RKO (cell line): ENCODE measurements at regions not wholly inside any gene's neighbourhood (a gene's known extent, or its start where the extent isn't known, plus 50 kb on each side); places are given as distances from the start of the nearest gene placed in this dataset.
A peak's percentile ranks its signal among the peaks of the same experiment; 100 is the strongest.

Experiments used
- DNase-seq: peaks from one replicate; pipeline ENCODE4 v3.0.0-alpha.2; 2016; ENCODE audit warnings: low spot score

DNA sequence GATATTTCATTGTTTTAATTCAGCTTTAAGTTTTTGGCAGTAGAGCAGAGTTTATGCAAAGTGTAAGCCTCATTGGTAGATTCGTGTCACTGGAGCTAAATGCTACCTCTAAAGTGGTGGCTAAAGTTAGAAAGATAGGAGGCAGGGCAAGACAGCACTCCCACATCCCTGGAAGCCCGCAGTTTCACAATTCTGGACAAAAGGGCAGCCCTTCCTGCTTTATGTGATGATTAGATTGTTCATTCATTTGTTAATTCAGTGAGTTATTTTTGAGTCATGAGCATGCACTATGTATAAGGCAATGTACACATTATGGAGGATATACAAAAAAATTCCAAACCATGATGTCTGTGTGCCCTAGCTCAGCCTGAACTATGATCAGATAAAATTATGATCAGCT lies 52.1 kb upstream of the EIF3M start:
- DNase-seq, result no peak

DNA sequence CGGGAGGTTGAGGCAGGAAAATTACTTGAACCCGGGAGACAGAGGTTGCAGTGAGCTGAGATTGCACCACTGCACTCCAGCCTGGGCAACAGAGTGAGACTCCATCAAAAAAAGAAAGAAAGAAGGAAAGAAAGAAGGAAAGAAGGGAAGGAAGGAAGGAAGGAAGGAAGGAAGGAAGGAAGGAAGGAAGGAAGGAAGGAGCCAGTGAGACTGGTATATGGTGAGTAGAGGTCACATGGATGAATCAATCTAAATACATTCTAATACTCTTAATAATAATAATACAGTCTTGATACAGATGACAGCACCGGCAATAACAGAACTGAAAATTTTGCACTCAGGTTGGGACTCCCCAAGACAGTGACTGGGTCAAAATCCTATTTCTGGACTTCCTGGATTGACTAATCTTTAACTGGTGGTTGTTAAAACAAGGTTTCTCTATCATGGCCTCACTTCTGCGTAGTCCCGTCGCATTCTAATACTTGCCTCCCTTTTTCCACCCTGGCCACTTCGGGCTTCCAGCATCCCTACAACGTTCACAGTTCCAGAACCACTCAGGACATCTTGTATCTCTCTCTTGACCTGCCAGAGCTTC lies 53.5 kb upstream of the EIF3M start:
- no peak for DNase-seq

DNA sequence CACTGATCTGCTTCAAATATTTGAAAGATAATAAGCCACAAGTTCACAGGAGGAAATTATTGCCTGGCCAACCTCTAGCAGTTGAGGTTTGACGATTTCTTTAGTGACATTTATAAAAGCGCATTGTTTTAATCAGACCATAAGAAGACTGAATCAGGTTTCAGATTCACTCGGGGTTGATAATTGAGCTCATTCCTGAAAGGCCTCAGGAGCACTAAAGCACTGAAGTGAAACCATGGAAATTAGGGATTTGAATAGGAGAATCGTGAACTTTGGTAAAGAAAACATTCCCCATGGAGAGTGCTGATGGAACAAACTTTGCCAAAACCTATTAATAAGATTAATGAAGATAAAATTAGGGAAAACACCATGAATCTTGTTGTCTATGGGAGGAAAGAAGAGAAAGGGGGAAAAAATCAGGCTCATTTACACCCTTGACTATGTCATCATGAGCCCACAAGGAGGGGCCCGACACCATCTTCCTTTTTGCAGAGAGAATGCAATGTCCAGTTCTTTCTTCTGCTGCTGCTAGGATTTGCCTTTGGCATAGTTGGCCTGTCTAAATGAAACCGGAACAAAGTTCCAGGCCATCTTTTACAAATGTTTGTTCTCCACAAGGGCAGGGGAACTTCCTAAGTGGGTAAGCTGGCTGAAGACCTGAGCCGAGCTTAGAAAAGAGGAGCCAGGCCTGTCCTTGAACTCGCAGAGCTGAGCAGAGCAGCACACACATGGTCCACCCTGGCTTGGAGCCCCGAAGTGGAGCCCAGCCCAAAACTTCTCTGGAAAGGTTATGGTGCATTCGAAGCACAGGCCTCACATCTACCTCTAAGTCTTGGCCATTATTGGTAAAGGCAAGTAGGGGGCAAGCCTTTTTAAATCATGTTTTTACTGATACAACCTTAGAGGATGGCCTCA lies 56.1 kb upstream of the EIF3M start:
- DNase-seq, result no peak

DNA sequence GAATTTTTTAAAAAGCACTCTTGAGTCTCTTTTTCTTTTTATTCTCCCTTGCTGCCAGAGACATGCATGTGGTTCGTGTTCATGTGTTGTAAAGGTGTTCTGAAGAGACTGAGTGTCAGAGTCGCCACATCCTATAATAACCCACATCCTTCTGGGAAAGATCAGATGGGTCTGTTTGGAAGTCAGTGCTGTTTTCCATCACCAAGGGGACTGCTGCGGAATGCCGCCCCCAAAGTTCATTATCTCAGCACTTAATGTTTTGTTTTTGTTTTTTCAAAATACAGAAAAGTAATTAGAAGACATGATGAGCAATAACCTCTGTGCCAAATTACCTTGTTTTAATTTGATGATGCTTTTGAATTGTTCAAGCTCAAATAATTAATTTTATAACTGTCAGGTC lies 56.9 kb upstream of the EIF3M start:
- no peak for DNase-seq

DNA sequence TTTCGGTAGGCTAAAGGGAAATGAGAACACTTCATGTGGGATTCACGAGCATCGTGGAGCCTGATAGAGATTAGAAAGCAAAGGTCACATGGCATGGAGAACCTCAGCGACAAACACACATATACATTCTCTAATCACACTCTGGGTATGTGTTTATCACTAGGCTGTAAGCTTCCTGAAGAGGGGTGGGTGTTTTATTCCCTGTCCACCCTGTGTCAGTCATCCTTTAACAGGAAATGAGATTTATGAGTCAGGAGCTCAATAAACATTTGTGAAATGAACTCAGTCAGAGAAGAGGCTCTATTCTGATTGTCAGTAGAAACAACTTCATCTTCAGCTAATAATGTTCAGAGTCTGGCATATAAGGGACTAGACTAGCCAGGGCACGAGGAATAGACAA lies 71.7 kb upstream of the EIF3M start:
- peak; percentile 34 for DNase-seq

DNA sequence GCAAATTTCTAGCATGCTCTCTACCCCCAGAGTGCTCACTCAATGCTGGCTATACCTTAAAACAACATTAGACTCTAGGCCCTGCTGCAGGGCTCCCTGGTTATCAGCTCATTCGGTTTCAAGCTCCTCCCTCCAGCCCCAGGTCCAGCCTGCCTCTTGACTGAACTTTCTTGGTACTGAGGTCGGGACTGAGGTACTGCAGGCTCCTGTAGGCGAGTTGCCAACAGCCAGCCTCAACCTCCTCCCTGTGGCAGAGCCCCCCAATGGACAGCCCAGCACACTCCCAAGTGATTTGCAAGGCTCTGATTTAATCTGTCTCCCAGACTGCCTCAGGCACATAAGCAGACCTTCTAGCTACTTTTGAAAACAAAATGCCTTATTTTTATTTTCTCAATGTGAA lies 73.6 kb upstream of the EIF3M start:
- DNase-seq, result no peak

DNA sequence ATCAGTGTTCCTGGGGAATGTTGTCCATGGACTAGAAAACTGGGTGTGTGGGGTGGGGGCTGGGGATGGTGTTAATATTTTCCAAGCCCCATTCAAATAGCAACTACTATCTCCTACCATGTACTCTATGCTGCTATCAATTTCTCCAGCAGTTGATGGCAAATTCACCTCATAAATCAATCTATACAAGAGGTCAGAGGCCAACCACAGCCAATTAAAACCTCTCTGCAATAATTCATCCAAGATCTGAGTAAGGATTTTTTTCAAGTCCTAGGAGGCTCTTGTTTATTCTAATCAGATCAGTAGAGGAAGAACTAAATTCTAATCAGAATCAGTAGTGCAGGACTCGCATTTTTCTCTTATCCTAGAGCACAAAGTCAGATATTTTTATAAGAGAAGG lies 73.4 kb upstream of the WT1 start:
- DNase-seq, result no peak

DNA sequence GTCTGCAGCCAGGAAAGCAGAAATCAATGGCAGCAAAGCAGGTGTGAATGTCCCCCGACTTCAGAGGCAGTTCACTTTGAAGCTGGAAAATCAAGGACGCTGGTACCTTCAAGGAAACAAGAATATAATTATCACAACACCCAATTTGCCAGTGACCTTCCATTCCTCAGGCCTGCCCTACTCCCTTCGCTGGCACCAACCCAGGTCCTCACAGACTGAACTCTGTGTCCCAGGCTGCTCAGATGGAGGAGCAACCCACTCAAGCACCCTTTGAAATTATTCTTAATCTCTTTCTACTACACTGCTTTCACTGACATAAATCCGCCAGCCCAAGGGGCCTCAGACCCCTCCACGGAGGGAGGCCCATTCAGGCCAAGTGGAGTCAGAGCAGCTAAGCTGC lies 64.7 kb upstream of the WT1 start:
- no peak for DNase-seq

DNA sequence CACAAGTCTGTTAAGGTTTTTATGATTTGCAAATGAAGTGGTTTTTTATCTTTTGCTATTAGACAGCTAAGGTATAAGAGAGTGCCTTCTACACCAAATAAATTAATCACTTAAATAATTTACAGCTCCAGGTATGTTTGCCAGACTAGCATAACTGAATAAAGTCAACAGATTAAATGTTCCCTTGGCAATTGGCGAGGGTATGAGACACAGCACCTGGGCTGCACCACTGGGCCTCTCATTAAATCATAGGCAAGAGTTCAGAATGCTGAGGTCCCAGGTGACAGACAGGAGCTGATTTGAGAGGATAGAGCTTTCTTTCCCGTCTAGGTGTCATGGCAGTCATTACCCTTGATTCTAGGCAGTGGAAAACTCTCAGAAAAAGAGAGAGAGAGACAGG lies 62.6 kb upstream of the WT1 start:
- no peak for DNase-seq

DNA sequence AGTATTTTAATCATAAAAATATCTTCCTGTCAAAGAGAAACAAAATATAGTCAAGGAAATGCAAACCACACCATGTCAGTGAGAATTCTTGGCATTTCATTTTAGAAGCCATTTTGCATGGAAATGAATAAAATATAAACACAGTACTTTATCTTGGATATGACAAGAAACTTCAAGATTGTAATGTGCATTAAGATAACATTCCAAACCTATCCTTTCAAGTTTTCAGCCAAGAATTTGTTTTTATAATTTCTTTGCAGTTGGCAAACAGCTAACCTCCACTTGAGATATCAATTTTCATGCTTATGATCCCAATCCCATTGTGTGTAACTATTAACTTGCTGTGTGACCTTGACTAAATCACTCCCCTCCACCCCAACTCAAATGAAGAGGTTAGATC lies 59.3 kb upstream of the WT1 start:
- DNase-seq, result no peak

DNA sequence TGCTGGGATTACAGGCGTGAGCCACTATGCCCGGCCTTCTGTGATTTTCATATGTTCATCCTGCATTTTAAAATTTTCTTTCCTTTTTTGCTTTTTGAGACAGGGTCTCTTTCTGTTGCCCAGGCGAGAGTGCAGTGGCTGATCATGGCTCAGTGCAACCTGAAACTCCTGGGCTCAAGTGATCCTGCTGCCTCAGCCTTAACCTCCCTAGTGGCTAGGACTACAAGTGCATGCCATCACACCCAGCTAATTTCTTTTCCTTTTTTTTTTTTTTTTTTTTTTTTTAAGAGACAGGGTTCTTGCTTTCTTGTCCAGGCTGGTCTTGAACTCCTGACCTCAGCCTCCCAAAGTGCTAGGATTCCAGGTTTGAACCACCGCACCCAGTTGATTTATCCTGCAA lies 54.1 kb upstream of the WT1 start:
- no peak for DNase-seq

DNA sequence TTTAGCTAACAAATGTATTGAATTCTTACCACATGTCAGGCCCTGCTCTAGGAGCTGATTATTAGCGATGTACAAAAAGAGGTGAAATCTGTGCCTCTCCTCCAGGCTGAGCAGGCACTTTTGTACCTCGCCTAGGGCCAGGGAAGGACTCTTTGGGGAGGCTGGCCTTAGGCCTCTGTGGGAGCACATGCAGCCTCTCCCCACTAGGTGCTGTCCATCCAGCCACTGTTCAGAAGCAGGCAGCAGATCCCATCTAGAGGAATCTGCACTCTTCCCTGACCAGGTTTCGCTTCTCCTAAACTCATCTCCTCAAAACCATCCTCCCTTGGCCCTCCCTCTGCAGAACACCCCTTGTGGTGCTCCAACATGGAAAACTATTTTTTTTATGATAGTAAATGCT lies 51.9 kb upstream of the WT1 start:
- peak; percentile 34 for DNase-seq

DNA sequence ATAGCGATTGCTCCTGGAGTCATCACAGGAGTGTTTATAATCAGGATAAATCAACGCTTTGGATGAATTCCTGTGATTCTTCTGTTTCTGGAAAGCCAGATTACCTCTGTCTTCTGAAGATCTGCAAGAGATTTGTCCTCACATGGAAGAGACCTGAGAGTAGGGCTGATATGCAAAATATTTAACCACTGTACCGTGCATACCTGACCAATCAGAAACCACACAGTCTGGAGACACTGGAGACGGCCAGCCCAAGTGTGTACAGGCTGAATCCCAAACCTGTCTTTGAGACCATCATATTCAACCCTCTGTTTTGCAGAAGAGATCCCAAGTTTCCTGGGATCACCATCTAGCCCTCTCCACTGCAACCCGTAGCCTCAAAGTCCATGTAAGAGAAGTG lies 50.4 kb upstream of the WT1 start:
- no peak for DNase-seq
